Sigmoid colon (tissue), 4 donors: ENCODE measurements at regions not wholly inside any gene's neighbourhood (a gene's known extent, or its start where the extent isn't known, plus 50 kb on each side); places are given as distances from the start of the nearest gene placed in this dataset.

Experiments
- CTCF ChIP-seq, 4 experiments: fragments of 450-650 bp in 3 of 4; fragments of 200-600 bp in 1 of 4; IDR thresholded peaks; one replicate each; pipeline ENCODE4 v1.5.1; 2016 to 2019; ENCODE audit warnings: antibody characterized with exemption in 4 of 4, mild to moderate bottlenecking in 3 of 4, moderate library complexity in 2 of 4
- EP300 ChIP-seq, 4 donors: sonication (generic); formaldehyde crosslinking; IDR thresholded peaks; one replicate each; pipeline ENCODE4 v1.6.1; 2017; ENCODE audit warnings: antibody characterized with exemption in 4 of 4
- POLR2A ChIP-seq, 2 donors: fragments of 450-650 bp; IDR thresholded peaks; one replicate each; pipeline ENCODE4 v1.6.1; 2016; ENCODE audit warnings: antibody characterized with exemption in 2 of 2, mild to moderate bottlenecking in 2 of 2, moderate library complexity in 2 of 2
- POLR2AphosphoS5 ChIP-seq, 4 donors: sonication (generic); formaldehyde crosslinking; IDR thresholded peaks; one replicate each; pipeline ENCODE4 v1.6.1; 2017; ENCODE audit warnings: antibody characterized with exemption in 4 of 4

- TF ChIP-seq CTCF (IDR thresholded peaks at IDR 0.05) (no peak), POLR2A (IDR thresholded peaks at IDR 0.05) (no peak), EP300 (IDR thresholded peaks at IDR 0.05) (no peak), POLR2AphosphoS5 (IDR thresholded peaks at IDR 0.05) (no peak)
Measured at GRCh38 chr5:98588215-98588614, 185.2 kb upstream of the RGMB start.
